B cell (primary cell): ENCODE measurements at regions not wholly inside any gene's neighbourhood (a gene's known extent, or its start where the extent isn't known, plus 50 kb on each side); places are given as distances from the start of the nearest gene placed in this dataset.
"Not testable (repeated sequence)": the region's sequence is repeated elsewhere in the genome, so short reads cannot be mapped to it uniquely, and the experiment has no call there.

Experiments
- ATAC-seq: fragments of 200-7000 bp; cut with Tn5 transposase; one replicate; pipeline ENCODE4 v1.10.0; 2021; ENCODE audit warnings: low read depth, mild to moderate bottlenecking, moderate number of reproducible peaks, moderate library complexity
- CTCF ChIA-PET: fragments of 350-600 bp; sonication (Branson Sonifier 250); formaldehyde crosslinking; loops from one replicate; lab custom pipeline; 2021; ENCODE audit warnings: antibody characterized with exemption, inconsistent platforms; lab: Charles Lee
- POLR2A ChIA-PET: fragments of 350-600 bp; sonication (Branson Sonifier 250); formaldehyde crosslinking; loops from one replicate; lab custom pipeline; 2021; ENCODE audit warnings: antibody characterized with exemption; lab: Charles Lee
- DNase-seq: peaks from one replicate; pipeline ENCODE4 v3.0.0; 2013
- H2AFZ ChIP-seq: 2 replicates; pipeline ENCODE4 v1.6.1; 2012; ENCODE audit warnings: mild to moderate bottlenecking, low read depth, low read length; ENCODE audit not compliant: insufficient read depth, poor library complexity, severe bottlenecking
- H3K27ac ChIP-seq, 2 donors: 1 replicate in 1 of 2; 2 replicates in 1 of 2; pipeline ENCODE4 v1.5.1; 2012 to 2013; ENCODE audit warnings: low read length in 2 of 2, mild to moderate bottlenecking in 2 of 2, moderate library complexity in 1 of 2
- H3K27me3 ChIP-seq, 4 experiments: fragments of 200-600 bp in 1 of 4; sonication (generic) in 1 of 4; replicated peaks in 1 of 4; 1 replicate in 2 of 4; 2 replicates in 2 of 4; pipeline versions ENCODE4 v1.6.1 to v1.7.0; 2013 to 2016; ENCODE audit warnings: low read length in 3 of 4, mild to moderate bottlenecking in 2 of 4, mixed read lengths in 1 of 4, moderate library complexity in 1 of 4; ENCODE audit not compliant: insufficient read depth in 4 of 4, control insufficient read depth in 3 of 4; ENCODE audit errors: control extremely low read depth in 1 of 4
- H3K36me3 ChIP-seq, 2 experiments: replicated peaks in 1 of 2; 1 replicate in 1 of 2; 2 replicates in 1 of 2; pipeline versions ENCODE4 v1.6.1 to v1.7.1; 2013; ENCODE audit warnings: low read length in 1 of 2; ENCODE audit not compliant: insufficient read depth in 2 of 2, control insufficient read depth in 1 of 2; ENCODE audit errors: control extremely low read depth in 1 of 2, extremely low read depth in 1 of 2
- H3K4me1 ChIP-seq, 2 donors: fragments of 200-600 bp in 1 of 2; sonication (generic) in 1 of 2; 1 replicate in 1 of 2; 2 replicates in 1 of 2; pipeline versions ENCODE4 v1.5.1 to v1.6.1; 2013 to 2017; ENCODE audit warnings: low read length in 2 of 2; ENCODE audit not compliant: control insufficient read depth in 2 of 2, insufficient read depth in 2 of 2
- H3K4me2 ChIP-seq: replicated peaks from 2 replicates; pipeline ENCODE3; 2012; ENCODE audit warnings: mild to moderate bottlenecking, low read depth, low read length; ENCODE audit not compliant: poor library complexity, severe bottlenecking
- H3K4me3 ChIP-seq, 5 experiments: fragments of 200-600 bp in 1 of 5; sonication (generic) in 1 of 5; 1 replicate in 3 of 5; 2 replicates in 2 of 5; pipeline versions ENCODE4 v1.5.1 to v1.7.0; 2011 to 2016; ENCODE audit warnings: low read length in 4 of 5, mild to moderate bottlenecking in 4 of 5, low read depth in 2 of 5, control low read depth in 1 of 5, moderate library complexity in 1 of 5; ENCODE audit not compliant: insufficient read depth in 1 of 5; ENCODE audit errors: control extremely low read depth in 1 of 5, extremely low read depth in 1 of 5
- H3K79me2 ChIP-seq: fragments of 200-600 bp; sonication (generic); one replicate; pipeline ENCODE4 v1.6.0; 2016; ENCODE audit warnings: low read length; ENCODE audit not compliant: control insufficient read depth, insufficient read depth
- H3K9ac ChIP-seq: fragments of 200-600 bp; sonication (generic); 2 replicates; pipeline ENCODE4 v1.6.1; 2017; ENCODE audit warnings: mild to moderate bottlenecking, low read length, moderate library complexity
- H3K9me3 ChIP-seq, 3 donors: one replicate each; pipeline versions ENCODE4 v1.6.1 to v1.7.1; 2013; ENCODE audit warnings: low read length in 2 of 3; ENCODE audit not compliant: control insufficient read depth in 2 of 3, insufficient read depth in 1 of 3; ENCODE audit errors: control extremely low read depth in 1 of 3
- H4K20me1 ChIP-seq: 2 replicates; pipeline ENCODE4 v1.6.0; 2012; ENCODE audit warnings: mild to moderate bottlenecking, low read length; ENCODE audit not compliant: insufficient read depth, control insufficient read depth, poor library complexity, severe bottlenecking
- H3K27ac Mint-ChIP-seq: one replicate; pipeline ENCODE4 v1.8.0; 2021; ENCODE audit warnings: mixed read lengths
- H3K27me3 Mint-ChIP-seq: one replicate; pipeline ENCODE4 v1.8.0; 2021; ENCODE audit warnings: mixed read lengths
- H3K4me1 Mint-ChIP-seq: one replicate; pipeline ENCODE4 v1.8.0; 2021; ENCODE audit warnings: mixed read lengths
- H3K4me3 Mint-ChIP-seq: one replicate; pipeline ENCODE4 v1.8.0; 2021; ENCODE audit warnings: mixed read lengths
- H3K9me3 Mint-ChIP-seq: one replicate; pipeline ENCODE4 v1.8.0; 2022; ENCODE audit warnings: mixed read lengths; ENCODE audit not compliant: insufficient read depth
- EZH2 ChIP-seq: IDR thresholded peaks from 2 replicates; pipeline ENCODE4 v1.6.1; 2012; ENCODE audit warnings: borderline replicate concordance, low read depth, mild to moderate bottlenecking, moderate library complexity, low read length; ENCODE audit not compliant: insufficient read depth, poor library complexity, severe bottlenecking
- WGBS: methylation state at CpG from one replicate; pipeline ENCODE4 v1.1.5; 2013; ENCODE audit warnings: missing lambda C conversion rate; ENCODE audit not compliant: insufficient coverage; 5-methylcytosine and 5-hydroxymethylcytosine counted together
- intact Hi-C: fragments of 100-400 bp; cut with micrococcal nuclease; formaldehyde crosslinking; loops from one replicate; pipeline ENCODE4 v1.10.0; 2022
- TF ChIP-seq, protein P1 (sequence below): fragments of 200-600 bp; IDR thresholded peaks from one replicate; pipeline ENCODE4 v1.8.0; 2022; ENCODE audit warnings: antibody characterized with exemption, mild to moderate bottlenecking

GRCh38 chr20:19049514-19049913 lies 162.9 kb upstream of the SLC24A3 start:
- H4K20me1 ChIP-seq, result no peaks in the 10 kb centered on the region
- no peaks in the 10 kb centered on the region for H3K36me3 ChIP-seq
- H3K9ac ChIP-seq, result no peak overlapping the region
- Mint-ChIP-seq H3K27ac (no peak overlapping the region), H3K4me1 (no peaks in the 10 kb centered on the region), H3K27me3 (peaks cover 4% of the 10 kb centered on the region), H3K9me3 (no peaks in the 10 kb centered on the region), H3K4me3 (no peak overlapping the region)
- WGBS, result 91% methylated on average over 5 of the region's 7 CpGs
- ChIA-PET POLR2A (no interaction called here), CTCF (no interaction called here)
- no peaks in the 10 kb centered on the region for H3K9me3 ChIP-seq
- H2AFZ ChIP-seq, result no peak overlapping the region
- H3K4me3 ChIP-seq, result no peak overlapping the region
- no peaks in the 10 kb centered on the region for H3K79me2 ChIP-seq
- ATAC-seq, result no peak
- H3K4me2 ChIP-seq, result no peak overlapping the region
- TF ChIP-seq, protein P1, sequence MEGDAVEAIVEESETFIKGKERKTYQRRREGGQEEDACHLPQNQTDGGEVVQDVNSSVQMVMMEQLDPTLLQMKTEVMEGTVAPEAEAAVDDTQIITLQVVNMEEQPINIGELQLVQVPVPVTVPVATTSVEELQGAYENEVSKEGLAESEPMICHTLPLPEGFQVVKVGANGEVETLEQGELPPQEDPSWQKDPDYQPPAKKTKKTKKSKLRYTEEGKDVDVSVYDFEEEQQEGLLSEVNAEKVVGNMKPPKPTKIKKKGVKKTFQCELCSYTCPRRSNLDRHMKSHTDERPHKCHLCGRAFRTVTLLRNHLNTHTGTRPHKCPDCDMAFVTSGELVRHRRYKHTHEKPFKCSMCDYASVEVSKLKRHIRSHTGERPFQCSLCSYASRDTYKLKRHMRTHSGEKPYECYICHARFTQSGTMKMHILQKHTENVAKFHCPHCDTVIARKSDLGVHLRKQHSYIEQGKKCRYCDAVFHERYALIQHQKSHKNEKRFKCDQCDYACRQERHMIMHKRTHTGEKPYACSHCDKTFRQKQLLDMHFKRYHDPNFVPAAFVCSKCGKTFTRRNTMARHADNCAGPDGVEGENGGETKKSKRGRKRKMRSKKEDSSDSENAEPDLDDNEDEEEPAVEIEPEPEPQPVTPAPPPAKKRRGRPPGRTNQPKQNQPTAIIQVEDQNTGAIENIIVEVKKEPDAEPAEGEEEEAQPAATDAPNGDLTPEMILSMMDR, result no peak
- no peak for TF ChIP-seq EZH2
- intact Hi-C loops, result no loop called here
- no peaks in the 10 kb centered on the region for H3K4me1 ChIP-seq
- H3K27ac ChIP-seq, result no peak overlapping the region
- no peak for DNase-seq
- no peaks in the 10 kb centered on the region for H3K27me3 ChIP-seq

DNA sequence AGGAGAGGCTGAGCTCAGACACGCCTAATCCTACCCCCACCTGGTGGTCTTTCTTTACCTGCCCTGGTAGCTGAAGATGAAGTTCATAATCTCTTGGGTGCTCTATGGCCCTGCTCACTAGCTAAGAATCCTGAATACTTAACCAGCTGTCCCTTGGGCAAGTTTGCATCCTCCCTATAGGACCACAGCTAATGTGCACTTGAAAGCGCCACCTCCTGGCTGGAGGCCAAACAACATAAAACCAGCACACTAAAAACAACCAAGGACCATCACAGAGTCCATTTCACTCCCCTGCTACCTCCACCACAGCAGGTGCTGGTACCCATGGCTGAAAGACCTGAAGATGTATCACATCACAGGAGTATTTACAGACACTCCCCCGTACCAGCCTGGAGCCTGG lies 155.5 kb upstream of the SLC24A3 start:
- peak; percentile 22 for DNase-seq
- Mint-ChIP-seq H3K27ac (no peak overlapping the region), H3K4me3 (no peak overlapping the region), H3K4me1 (no peaks in the 10 kb centered on the region), H3K27me3 (no peaks in the 10 kb centered on the region), H3K9me3 (peaks cover 9% of the 10 kb centered on the region)
- no peaks in the 10 kb centered on the region for H3K79me2 ChIP-seq
- H2AFZ ChIP-seq, result no peak overlapping the region
- TF ChIP-seq, protein P1, result peak; percentile 23
- TF ChIP-seq EZH2, result no peak
- no peak for ATAC-seq
- H3K27me3 ChIP-seq, result no peaks in the 10 kb centered on the region
- H3K27ac ChIP-seq, result no peak overlapping the region
- no peaks in the 10 kb centered on the region for H3K36me3 ChIP-seq
- H3K9me3 ChIP-seq, result peaks cover 0 to 1% (median 0%) of the 10 kb centered on the region in 3 donors
- no peaks in the 10 kb centered on the region for H4K20me1 ChIP-seq
- no peaks in the 10 kb centered on the region for H3K4me1 ChIP-seq
- no peak overlapping the region for H3K9ac ChIP-seq
- intact Hi-C loops, result loop anchor here (2.0 kb wide), 1 partner anchor 644 kb away; no protein-coding TSS in a partner anchor
- WGBS, result 94% methylated on average over 3 of the region's 3 CpGs
- ChIA-PET POLR2A (no interaction called here), CTCF (interaction anchor here (0.6 to 2.6 kb wide), 5 partner anchors 11 to 643 kb away, joined by 3 to 30 read pairs (median 3); no protein-coding TSS in a partner anchor)
- no peak overlapping the region for H3K4me2 ChIP-seq
- no peak overlapping the region for H3K4me3 ChIP-seq

DNA sequence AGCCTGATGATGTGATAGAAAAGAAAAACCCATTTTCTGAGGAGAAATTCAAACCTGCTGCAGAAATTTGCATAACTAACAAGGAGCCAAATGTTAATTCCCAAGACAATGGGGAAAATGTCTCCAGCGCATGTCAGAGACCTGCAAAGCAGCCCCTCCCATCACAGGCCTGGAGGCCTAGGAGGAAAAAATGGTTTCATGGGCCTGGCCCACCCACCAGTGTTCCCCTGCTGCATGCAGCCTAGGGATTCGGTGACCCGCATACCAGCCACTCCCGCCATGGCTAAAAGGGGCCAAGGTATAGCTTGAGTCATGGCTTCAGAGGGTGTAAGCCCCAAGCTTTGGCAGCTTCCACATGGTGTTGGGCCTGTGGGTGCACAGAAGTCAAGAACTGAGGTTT lies 147.7 kb upstream of the SLC24A3 start:
- H3K27me3 ChIP-seq, H3K36me3 ChIP-seq, H3K4me3 Mint-ChIP-seq, H4K20me1 ChIP-seq, H3K4me3 ChIP-seq, POLR2A ChIA-PET, H2AFZ ChIP-seq, H3K4me1 ChIP-seq, DNase-seq, intact Hi-C loops, CTCF ChIA-PET, H3K27me3 Mint-ChIP-seq, H3K9ac ChIP-seq, H3K4me1 Mint-ChIP-seq, H3K79me2 ChIP-seq, ATAC-seq, H3K27ac ChIP-seq, H3K4me2 ChIP-seq, H3K27ac Mint-ChIP-seq: not testable (repeated sequence)
- WGBS, result 100% methylated on average over 3 of the region's 4 CpGs
- peaks cover 2 to 23% (median 15%) of the 10 kb centered on the region in 3 donors for H3K9me3 ChIP-seq
- peaks cover 18% of the 10 kb centered on the region for H3K9me3 Mint-ChIP-seq
